IMR-90 (cell line): ENCODE measurements at regions not wholly inside any gene's neighbourhood (a gene's known extent, or its start where the extent isn't known, plus 50 kb on each side); places are given as distances from the start of the nearest gene placed in this dataset.
A peak's percentile ranks its signal among the peaks of the same experiment; 100 is the strongest.
"Not testable (repeated sequence)": the region's sequence is repeated elsewhere in the genome, so short reads cannot be mapped to it uniquely, and the experiment has no call there.

Experiments
- ATAC-seq: fragments of 200-7000 bp; cut with Tn5 transposase; 2 replicates; pipeline ENCODE4 v1.9.1; 2020; ENCODE audit warnings: low read depth, mild to moderate bottlenecking, moderate library complexity
- BruUV-seq: library from RNA; stranded (reverse); fragments of 400-500 nt; replicated peaks from 2 replicates; lab custom pipeline; 2021; lab: Mats Ljungman, UMichigan
- CTCF ChIA-PET: fragments of 300-600 bp; formaldehyde crosslinking; extraction: SDS; loops from one replicate; lab custom pipeline; 2021; ENCODE audit warnings: antibody characterized with exemption; lab: Yijun Ruan, JAX
- POLR2A ChIA-PET: fragments of 300-600 bp; sonication (Branson Sonifier 250); formaldehyde crosslinking; loops from one replicate; lab custom pipeline; 2022; ENCODE audit warnings: antibody characterized with exemption; ENCODE audit not compliant: unreplicated experiment; lab: Charles Lee
- DNase-seq: peaks from one replicate; pipeline ENCODE4 v3.0.0; 2013
- H2AFZ ChIP-seq: replicated peaks from 2 replicates; pipeline ENCODE3; 2013; ENCODE audit warnings: low read length, mild to moderate bottlenecking; ENCODE audit not compliant: poor library complexity
- H2AK5ac ChIP-seq: 2 replicates; pipeline ENCODE4 v1.6.1; 2013; ENCODE audit warnings: low read depth, low read length, inconsistent platforms
- H2AK9ac ChIP-seq: replicated peaks from 2 replicates; pipeline ENCODE3; 2013; ENCODE audit warnings: mild to moderate bottlenecking, low read depth, low read length, moderate library complexity; ENCODE audit not compliant: poor library complexity
- H2BK120ac ChIP-seq: 2 replicates; pipeline ENCODE4 v1.6.1; 2013; ENCODE audit warnings: low read depth, low read length, inconsistent platforms
- H2BK15ac ChIP-seq: 3 replicates; pipeline ENCODE4 v1.6.1; 2013; ENCODE audit warnings: low read depth, low read length, inconsistent platforms
- H2BK20ac ChIP-seq: 2 replicates; pipeline ENCODE4 v1.6.1; 2013; ENCODE audit warnings: low read depth, mild to moderate bottlenecking, inconsistent platforms, low read length, moderate library complexity
- H2BK5ac ChIP-seq: 2 replicates; pipeline ENCODE4 v1.6.1; 2013; ENCODE audit warnings: mild to moderate bottlenecking, low read depth, low read length, inconsistent platforms; ENCODE audit not compliant: poor library complexity, severe bottlenecking
- H3K14ac ChIP-seq: replicated peaks from 2 replicates; pipeline ENCODE4 v1.6.1; 2013; ENCODE audit warnings: low read depth, low read length, inconsistent platforms
- H3K18ac ChIP-seq: 2 replicates; pipeline ENCODE4 v1.6.1; 2013; ENCODE audit warnings: low read depth, low read length, control low read depth
- H3K23ac ChIP-seq: 2 replicates; pipeline ENCODE4 v1.6.1; 2013; ENCODE audit warnings: low read depth, low read length, inconsistent platforms
- H3K27ac ChIP-seq: 2 replicates; pipeline ENCODE4 v1.5.1; 2013; ENCODE audit warnings: mild to moderate bottlenecking, control low read depth, low read length; ENCODE audit not compliant: insufficient read depth
- H3K27me3 ChIP-seq: 2 replicates; pipeline ENCODE4 v1.6.1; 2013; ENCODE audit warnings: low read length; ENCODE audit not compliant: control insufficient read depth, insufficient read depth
- H3K36me3 ChIP-seq: 2 replicates; pipeline ENCODE4 v1.6.1; 2013; ENCODE audit warnings: low read length, mixed read lengths; ENCODE audit not compliant: control insufficient read depth, insufficient read depth
- H3K4ac ChIP-seq: 2 replicates; pipeline ENCODE4 v1.6.1; 2013; ENCODE audit warnings: low read depth, low read length, inconsistent platforms
- H3K4me1 ChIP-seq: 2 replicates; pipeline ENCODE4 v1.6.1; 2013; ENCODE audit warnings: low read length, mixed read lengths; ENCODE audit not compliant: control insufficient read depth, insufficient read depth
- H3K4me2 ChIP-seq: 2 replicates; pipeline ENCODE4 v1.6.1; 2013; ENCODE audit warnings: low read depth, mild to moderate bottlenecking, control low read depth, low read length, moderate library complexity
- H3K4me3 ChIP-seq: 2 replicates; pipeline ENCODE4 v1.5.1; 2013; ENCODE audit warnings: low read depth, mild to moderate bottlenecking, control low read depth, low read length, moderate library complexity; ENCODE audit not compliant: insufficient read depth
- H3K56ac ChIP-seq: 2 replicates; pipeline ENCODE4 v1.6.1; 2013; ENCODE audit warnings: low read length, inconsistent platforms; ENCODE audit not compliant: insufficient read depth; ENCODE audit errors: extremely low read depth
- H3K79me1 ChIP-seq, 2 experiments: 2 replicates each; pipeline ENCODE4 v1.6.1; 2013; ENCODE audit warnings: low read length in 2 of 2, inconsistent platforms in 1 of 2, low read depth in 1 of 2
- H3K9ac ChIP-seq: 2 replicates; pipeline ENCODE4 v1.6.1; 2013; ENCODE audit warnings: low read depth, low read length, control low read depth
- H3K9me1 ChIP-seq: 2 replicates; pipeline ENCODE4 v1.6.1; 2013; ENCODE audit warnings: low read length, inconsistent platforms; ENCODE audit not compliant: insufficient read depth
- H3K9me3 ChIP-seq: 2 replicates; pipeline ENCODE4 v1.6.1; 2013; ENCODE audit warnings: low read length; ENCODE audit not compliant: control insufficient read depth, insufficient read depth
- H4K20me1 ChIP-seq: 2 replicates; pipeline ENCODE4 v1.6.1; 2013; ENCODE audit warnings: low read length, inconsistent platforms; ENCODE audit not compliant: insufficient read depth
- H4K5ac ChIP-seq: 2 replicates; pipeline ENCODE4 v1.6.1; 2013; ENCODE audit warnings: mild to moderate bottlenecking, low read depth, low read length, control low read depth
- H4K8ac ChIP-seq, 2 experiments: 2 replicates each; pipeline ENCODE4 v1.6.1; 2013; ENCODE audit warnings: low read depth in 2 of 2, low read length in 2 of 2, control low read depth in 1 of 2, inconsistent platforms in 1 of 2
- H4K91ac ChIP-seq: 2 replicates; pipeline ENCODE4 v1.6.1; 2013; ENCODE audit warnings: low read depth, low read length, inconsistent platforms; ENCODE audit not compliant: insufficient read depth
- WGBS, 2 experiments: methylation state at CpG; one replicate each; pipeline versions ENCODE4 v1.1.5 to v1.1.7; 2013; ENCODE audit warnings: missing lambda C conversion rate in 2 of 2; ENCODE audit not compliant: insufficient read length in 1 of 2; ENCODE audit errors: extremely low coverage in 2 of 2; 5-methylcytosine and 5-hydroxymethylcytosine counted together
- dilution Hi-C: fragments of 300-500 bp; cut with HindIII; formaldehyde crosslinking; loops from one replicate; pipeline ENCODE4 v1.14.3; 2018; ENCODE audit warnings: low sequenced_read_pairs; ENCODE audit not compliant: unreplicated experiment
- in situ Hi-C: fragments of 300-500 bp; cut with MboI; formaldehyde crosslinking; loops from 3 replicates; pipeline ENCODE4 v1.14.3; 2019; ENCODE audit warnings: low sequenced_read_pairs, inconsistent platforms, mixed read lengths
- intact Hi-C: fragments of 100-400 bp; cut with micrococcal nuclease; formaldehyde crosslinking; loops from 2 replicates; pipeline ENCODE4 v1.10.0; 2022

DNA sequence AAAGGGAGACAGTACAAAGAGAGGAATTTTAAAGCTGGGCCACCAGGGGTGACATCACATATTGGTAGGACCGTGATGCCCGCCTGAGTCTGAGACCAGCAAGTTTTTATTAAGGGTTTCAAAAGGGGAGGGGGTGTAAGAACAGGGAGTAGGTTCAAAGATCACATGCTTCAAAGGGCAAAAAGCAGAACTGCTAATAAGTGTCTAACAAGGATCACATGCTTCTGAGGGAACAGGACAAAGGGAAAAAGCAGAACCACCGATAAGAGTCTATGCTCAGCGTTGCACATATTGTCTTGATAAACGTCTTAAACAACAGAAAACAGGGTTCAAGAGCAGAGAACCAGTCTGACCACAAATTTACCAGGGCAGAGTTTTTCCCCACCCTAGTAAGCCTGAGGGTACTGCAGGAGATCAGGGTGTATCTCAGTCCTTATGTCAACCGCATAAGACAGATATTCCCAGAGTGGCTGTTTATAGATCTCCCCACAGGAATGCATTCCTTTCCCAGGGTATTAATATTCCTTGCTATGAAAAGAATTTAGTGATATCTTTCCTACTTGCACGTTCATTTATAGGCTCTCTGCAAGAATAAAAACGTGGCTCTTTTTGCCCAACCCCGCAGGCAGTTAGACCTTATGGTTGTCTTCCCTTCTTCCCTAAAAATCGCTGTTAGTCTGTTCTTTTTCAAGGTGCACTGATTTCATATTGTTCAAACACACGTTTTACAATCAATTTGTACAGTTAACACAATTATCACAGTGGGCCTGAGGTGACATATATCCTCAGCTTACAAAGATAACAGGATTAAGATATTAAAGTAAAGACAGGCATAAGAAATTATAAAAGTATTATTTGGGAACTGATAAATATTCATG, 136.5 kb upstream of the UXS1 start:
- H3K4me2 ChIP-seq, H3K9me3 ChIP-seq, H2AK9ac ChIP-seq, H2AK5ac ChIP-seq, H3K23ac ChIP-seq, H3K36me3 ChIP-seq, H4K20me1 ChIP-seq, H3K14ac ChIP-seq, H3K4me1 ChIP-seq, H3K9me1 ChIP-seq, H3K4me3 ChIP-seq, H3K9ac ChIP-seq, H3K79me1 ChIP-seq, H2BK15ac ChIP-seq, H3K27ac ChIP-seq, H2BK5ac ChIP-seq, CTCF ChIA-PET, in situ Hi-C loops, H2BK20ac ChIP-seq, POLR2A ChIA-PET, H3K18ac ChIP-seq, H4K91ac ChIP-seq, H4K8ac ChIP-seq, BruUV-seq, H2BK120ac ChIP-seq, H3K27me3 ChIP-seq, H3K4ac ChIP-seq, H2AFZ ChIP-seq, dilution Hi-C loops, intact Hi-C loops, H4K5ac ChIP-seq, H3K56ac ChIP-seq: not testable (repeated sequence)
- 38% methylated on average over 3 of the region's 11 CpGs; no CpG with 5 or more reads in 1 of the 2 experiments for WGBS, 2 experiments
- peak; percentile 29; the same call in 1 of the 2 replicates for ATAC-seq
- DNase-seq, result peak; percentile 4
